ENCODE measurements at regions not wholly inside any gene's neighbourhood (a gene's known extent, or its start where the extent isn't known, plus 50 kb on each side); places are given as distances from the start of the nearest gene placed in this dataset.
A peak's percentile ranks its signal among the peaks of the same experiment; 100 is the strongest.

GRCh38 chr2:164178835-164179465 is 442.3 kb downstream of the GRB14 start:
- DNase-seq: peak in 1 of 3 donors; percentile 2

- DNase-seq: no peak
Measured at GRCh38 chr2:164164602-164165001, 428.8 kb upstream of the FIGN start.

GRCh38 chr2:164155558-164155957 is 419.8 kb upstream of the FIGN start:
- no peak for DNase-seq

GRCh38 chr2:164151522-164151921 is 415.7 kb upstream of the FIGN start:
- DNase-seq: no peak

- DNase-seq: no peak
Measured at GRCh38 chr2:164150604-164151003, 414.8 kb upstream of the FIGN start.

- no peak for DNase-seq
Measured at GRCh38 chr2:164146441-164146840, 410.6 kb upstream of the FIGN start.

GRCh38 chr2:164145093-164145987 is 409.5 kb upstream of the FIGN start:
- DNase-seq: peak in 1 of 3 donors; percentile 43

- no peak for DNase-seq
Measured at GRCh38 chr2:164143183-164143930, 407.5 kb upstream of the FIGN start.

- DNase-seq: no peak
Measured at GRCh38 chr2:164142755-164143154, 406.9 kb upstream of the FIGN start.

- no peak for DNase-seq
Measured at GRCh38 chr2:164141271-164141670, 405.5 kb upstream of the FIGN start.

- no peak for DNase-seq
Measured at GRCh38 chr2:164138750-164139149, 402.9 kb upstream of the FIGN start.

- DNase-seq: peak in 2 of 3 donors; percentile 16 to 28
Measured at GRCh38 chr2:164134336-164134735, 398.5 kb upstream of the FIGN start.

- DNase-seq: peak in 1 of 3 donors; percentile 13
Measured at GRCh38 chr2:164127971-164128527, 392.2 kb upstream of the FIGN start.

- DNase-seq: peak in 1 of 3 donors; percentile 36
Measured at GRCh38 chr2:164126960-164127660, 391.3 kb upstream of the FIGN start.

GRCh38 chr2:164115806-164116205 is 380.0 kb upstream of the FIGN start:
- DNase-seq: no peak

- DNase-seq: no peak
Measured at GRCh38 chr2:164114937-164115336, 379.1 kb upstream of the FIGN start.

- DNase-seq: no peak
Measured at GRCh38 chr2:164112105-164112504, 376.3 kb upstream of the FIGN start.

- no peak for DNase-seq
Measured at GRCh38 chr2:164110515-164110914, 374.7 kb upstream of the FIGN start.

- no peak for DNase-seq
Measured at GRCh38 chr2:164109006-164109405, 373.2 kb upstream of the FIGN start.

GRCh38 chr2:164103271-164103670 is 367.5 kb upstream of the FIGN start:
- DNase-seq: no peak

GRCh38 chr2:164102366-164102765 is 366.6 kb upstream of the FIGN start:
- no peak for DNase-seq

GRCh38 chr2:164091673-164092072 is 355.9 kb upstream of the FIGN start:
- no peak for DNase-seq
